ENCODE measurements at regions not wholly inside any gene's neighbourhood (a gene's known extent, or its start where the extent isn't known, plus 50 kb on each side); places are given as distances from the start of the nearest gene placed in this dataset.

DNA sequence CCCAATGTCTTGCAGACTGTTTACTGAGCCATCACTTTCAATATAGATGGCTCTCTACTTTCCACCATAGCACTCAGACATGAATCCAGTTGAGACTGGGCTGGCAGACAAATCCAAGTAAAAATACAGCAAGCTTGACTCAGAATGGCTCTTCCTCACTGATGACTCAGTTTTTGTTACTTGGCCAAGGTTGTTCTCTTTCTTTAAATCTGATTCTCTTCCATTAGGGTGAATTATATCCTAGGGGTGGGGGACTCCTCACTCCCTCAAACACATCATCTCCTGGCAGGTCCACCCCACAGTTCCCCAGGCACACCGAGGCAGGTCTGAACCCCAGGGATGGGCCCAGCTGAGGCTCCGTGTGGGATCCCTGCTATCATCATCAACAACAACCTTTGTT, 157.9 kb downstream of the MEX3B start:
- TF ChIP-seq SIN3A (IDR thresholded peaks at IDR 0.05; ENCODE audit: borderline replicate concordance, insufficient read depth, low read length) (no peak), POLR2AphosphoS5 (IDR thresholded peaks at IDR 0.05; ENCODE audit: low read depth, low read length) (no peak), FOXP2 (optimal IDR thresholded peaks at IDR 0.05; ENCODE audit: borderline replicate concordance, extremely low read depth, extremely low read length, insufficient read depth) (no peak)
- TF ChIP-seq, protein P1, sequence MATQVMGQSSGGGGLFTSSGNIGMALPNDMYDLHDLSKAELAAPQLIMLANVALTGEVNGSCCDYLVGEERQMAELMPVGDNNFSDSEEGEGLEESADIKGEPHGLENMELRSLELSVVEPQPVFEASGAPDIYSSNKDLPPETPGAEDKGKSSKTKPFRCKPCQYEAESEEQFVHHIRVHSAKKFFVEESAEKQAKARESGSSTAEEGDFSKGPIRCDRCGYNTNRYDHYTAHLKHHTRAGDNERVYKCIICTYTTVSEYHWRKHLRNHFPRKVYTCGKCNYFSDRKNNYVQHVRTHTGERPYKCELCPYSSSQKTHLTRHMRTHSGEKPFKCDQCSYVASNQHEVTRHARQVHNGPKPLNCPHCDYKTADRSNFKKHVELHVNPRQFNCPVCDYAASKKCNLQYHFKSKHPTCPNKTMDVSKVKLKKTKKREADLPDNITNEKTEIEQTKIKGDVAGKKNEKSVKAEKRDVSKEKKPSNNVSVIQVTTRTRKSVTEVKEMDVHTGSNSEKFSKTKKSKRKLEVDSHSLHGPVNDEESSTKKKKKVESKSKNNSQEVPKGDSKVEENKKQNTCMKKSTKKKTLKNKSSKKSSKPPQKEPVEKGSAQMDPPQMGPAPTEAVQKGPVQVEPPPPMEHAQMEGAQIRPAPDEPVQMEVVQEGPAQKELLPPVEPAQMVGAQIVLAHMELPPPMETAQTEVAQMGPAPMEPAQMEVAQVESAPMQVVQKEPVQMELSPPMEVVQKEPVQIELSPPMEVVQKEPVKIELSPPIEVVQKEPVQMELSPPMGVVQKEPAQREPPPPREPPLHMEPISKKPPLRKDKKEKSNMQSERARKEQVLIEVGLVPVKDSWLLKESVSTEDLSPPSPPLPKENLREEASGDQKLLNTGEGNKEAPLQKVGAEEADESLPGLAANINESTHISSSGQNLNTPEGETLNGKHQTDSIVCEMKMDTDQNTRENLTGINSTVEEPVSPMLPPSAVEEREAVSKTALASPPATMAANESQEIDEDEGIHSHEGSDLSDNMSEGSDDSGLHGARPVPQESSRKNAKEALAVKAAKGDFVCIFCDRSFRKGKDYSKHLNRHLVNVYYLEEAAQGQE (IDR thresholded peaks at IDR 0.05; ENCODE audit: insufficient read depth in 1 of 2, low read depth in 2 of 2, low read length in 2 of 2), result no peak

All from PFSK-1 (cell line).